Activated T-helper 1 cell treated with anti-CD3 and anti-CD28 coated beads, Interleukin-2, amount 50 U/mL, for 16 hours (primary cell): ENCODE measurements at regions not wholly inside any gene's neighbourhood (a gene's known extent, or its start where the extent isn't known, plus 50 kb on each side); places are given as distances from the start of the nearest gene placed in this dataset.
A peak's percentile ranks its signal among the peaks of the same experiment; 100 is the strongest.
"Not testable (repeated sequence)": the region's sequence is repeated elsewhere in the genome, so short reads cannot be mapped to it uniquely, and the experiment has no call there.

Source experiments
- DNase-seq, 2 donors: peaks; one replicate each; pipeline ENCODE4 v3.0.0-alpha.2; 2020; ENCODE audit warnings: low read depth in 1 of 2, low spot score in 1 of 2

GRCh38 chr12:89072294-89073026, 279.8 kb downstream of the DUSP6 start:
- no peak for DNase-seq

- no peak for DNase-seq
Observed at GRCh38 chr12:89070603-89071002, 281.7 kb downstream of the DUSP6 start.

- no peak for DNase-seq
Observed at GRCh38 chr12:89069431-89069830, 282.9 kb downstream of the DUSP6 start.

- no peak for DNase-seq
Observed at GRCh38 chr12:89067421-89068187, 284.7 kb downstream of the DUSP6 start.

GRCh38 chr12:89064780-89065179, 287.5 kb downstream of the DUSP6 start:
- DNase-seq, result no peak

GRCh38 chr12:89064151-89064550, 288.1 kb downstream of the DUSP6 start:
- DNase-seq, result no peak

GRCh38 chr12:89062996-89063395, 289.3 kb downstream of the DUSP6 start:
- DNase-seq, result no peak

GRCh38 chr12:89059721-89060541, 292.4 kb downstream of the DUSP6 start:
- DNase-seq, result no peak

GRCh38 chr12:89059056-89059455, 293.2 kb downstream of the DUSP6 start:
- no peak for DNase-seq

GRCh38 chr12:89058402-89058801, 293.9 kb downstream of the DUSP6 start:
- DNase-seq, result no peak

GRCh38 chr12:89053817-89054216, 298.5 kb downstream of the DUSP6 start:
- DNase-seq, result not testable (repeated sequence)

- DNase-seq, result no peak
Observed at GRCh38 chr12:89051065-89051677, 301.1 kb downstream of the DUSP6 start.

GRCh38 chr12:89047856-89048418, 304.4 kb downstream of the DUSP6 start:
- no peak for DNase-seq

GRCh38 chr12:89041078-89041477, 311.2 kb downstream of the DUSP6 start:
- no peak for DNase-seq

- DNase-seq, result peak; percentile 29 to 62
Observed at GRCh38 chr12:89040146-89040964, 311.9 kb downstream of the DUSP6 start.

- no peak for DNase-seq
Observed at GRCh38 chr12:89038831-89039512, 313.3 kb downstream of the DUSP6 start.

- DNase-seq, result no peak
Observed at GRCh38 chr12:89033062-89033461, 319.2 kb downstream of the DUSP6 start.

GRCh38 chr12:89029961-89030360, 322.3 kb downstream of the DUSP6 start:
- no peak for DNase-seq

GRCh38 chr12:89024580-89024979, 327.7 kb downstream of the DUSP6 start:
- DNase-seq, result no peak
